ENCODE measurements at regions not wholly inside any gene's neighbourhood (a gene's known extent, or its start where the extent isn't known, plus 50 kb on each side); places are given as distances from the start of the nearest gene placed in this dataset.

- no peak overlapping the region for H3K4me3 Mint-ChIP-seq
Observed at GRCh38 chr19:31178833-31179470, 170.3 kb downstream of the TSHZ3 start.

More at GRCh38 chr19:31178833-31179470, 170.3 kb downstream of the TSHZ3 start:
- Histone ChIP-seq H2BK12ac (ENCODE audit: insufficient read length, low read depth, low read length) (no peak overlapping the region), H3K79me2 (ENCODE audit: insufficient read depth, low read length) (no peaks in the 10 kb centered on the region), H4K20me1 (ENCODE audit: control insufficient read depth, insufficient read depth, insufficient read length) (no peaks in the 10 kb centered on the region), H3K4ac (ENCODE audit: low read depth, low read length) (no peak overlapping the region), H2BK120ac (ENCODE audit: low read depth, low read length, poor library complexity, severe bottlenecking) (no peak overlapping the region), H3K9ac (ENCODE audit: extremely low read depth, insufficient read length, low read length) (no peak overlapping the region), H2BK15ac (ENCODE audit: low read depth, low read length) (no peak overlapping the region), H4K5ac (ENCODE audit: insufficient read length, low read depth, low read length) (no peak overlapping the region), H3K23me2 (ENCODE audit: insufficient read length, low read depth, low read length, poor library complexity, severe bottlenecking) (no peaks in the 10 kb centered on the region), H2AK5ac (ENCODE audit: insufficient read length, low read length) (no peak overlapping the region), H3K9me3 (ENCODE audit: control insufficient read depth, low read depth, low read length) (no peaks in the 10 kb centered on the region), H4K91ac (ENCODE audit: insufficient read length, low read depth, low read length) (no peak overlapping the region), H3K14ac (ENCODE audit: insufficient read depth, low read length) (no peak overlapping the region), H2BK20ac (ENCODE audit: low read depth, low read length, poor library complexity, severe bottlenecking) (no peak overlapping the region), H3K18ac (ENCODE audit: insufficient read length, low read depth, low read length) (no peak overlapping the region), H2AFZ (ENCODE audit: low read length) (no peak overlapping the region), H3K79me1 (ENCODE audit: insufficient read depth, low read depth, low read length, poor library complexity, severe bottlenecking) (no peaks in the 10 kb centered on the region), H3K27me3 (ENCODE audit: insufficient read depth, low read length) (no peaks in the 10 kb centered on the region), H3K27ac (ENCODE audit: insufficient read length, low read depth, low read length) (no peak overlapping the region), H3K4me2 (ENCODE audit: insufficient read depth, insufficient read length, low read length) (no peak overlapping the region), H4K8ac (replicated peaks; ENCODE audit: insufficient read length, low read depth, low read length) (no peak overlapping the region), H3K23ac (ENCODE audit: insufficient read length, low read depth, low read length) (no peak overlapping the region), H2BK5ac (ENCODE audit: insufficient read length, low read length) (no peak overlapping the region), H3K56ac (ENCODE audit: insufficient read length, low read depth, low read length) (no peak overlapping the region), H3T11ph (ENCODE audit: low read length) (no peak overlapping the region), H3K4me1 (ENCODE audit: insufficient read depth, low read length) (0 out of 2 replicates have a peak, but pooled peaks cover 3% of the 10 kb centered on the region)
- Mint-ChIP-seq H3K9me3 (peaks cover 0 to 7% of the 10 kb centered on the region in 2 experiments; a peak in 3 of 5 replicates), H3K27me3 (ENCODE audit: low read depth) (peaks cover 3% of the 10 kb centered on the region; the same call in 1 of the 2 replicates), H3K27ac (no peak overlapping the region), H3K36me3 (ENCODE audit: insufficient read depth in 1 of 3, low read depth in 3 of 3) (no peaks in the 10 kb centered on the region; a peak in 1 of 7 replicates), H3K4me1 (peaks cover 4 to 5% of the 10 kb centered on the region in 2 experiments; a peak in 1 of 4 replicates)
- no CpG with 5 or more reads among the region's 1 CpG for WGBS (ENCODE audit: extremely low coverage, insufficient read length, low lambda C conversion rate)
- no peak for TF ChIP-seq CTCF (conservative IDR thresholded peaks at IDR 0.05)
- no peak for DNase-seq

All from H9 (cell line).